ENCODE measurements at regions not wholly inside any gene's neighbourhood (a gene's known extent, or its start where the extent isn't known, plus 50 kb on each side); places are given as distances from the start of the nearest gene placed in this dataset.

DNA sequence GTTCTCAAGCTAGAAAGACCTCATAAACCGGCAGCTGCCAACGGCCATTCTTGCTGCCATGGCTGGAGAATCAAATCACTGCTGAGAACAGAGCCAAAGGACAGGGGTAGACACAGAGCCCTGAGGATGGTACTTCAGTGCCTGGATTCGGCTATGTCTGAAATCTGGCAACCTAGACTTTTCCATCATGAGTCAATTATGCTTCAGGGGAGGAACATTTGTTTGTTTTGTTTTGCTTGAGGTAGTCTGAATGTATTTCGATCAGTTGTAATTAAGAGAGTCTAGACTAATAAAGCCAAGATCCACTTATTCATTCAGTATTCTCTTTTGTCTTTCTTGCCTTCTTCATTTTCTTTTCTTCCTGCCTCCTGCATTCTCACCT lies 122.8 kb upstream of the SH3BP4 start:
- TF ChIP-seq, protein P1, sequence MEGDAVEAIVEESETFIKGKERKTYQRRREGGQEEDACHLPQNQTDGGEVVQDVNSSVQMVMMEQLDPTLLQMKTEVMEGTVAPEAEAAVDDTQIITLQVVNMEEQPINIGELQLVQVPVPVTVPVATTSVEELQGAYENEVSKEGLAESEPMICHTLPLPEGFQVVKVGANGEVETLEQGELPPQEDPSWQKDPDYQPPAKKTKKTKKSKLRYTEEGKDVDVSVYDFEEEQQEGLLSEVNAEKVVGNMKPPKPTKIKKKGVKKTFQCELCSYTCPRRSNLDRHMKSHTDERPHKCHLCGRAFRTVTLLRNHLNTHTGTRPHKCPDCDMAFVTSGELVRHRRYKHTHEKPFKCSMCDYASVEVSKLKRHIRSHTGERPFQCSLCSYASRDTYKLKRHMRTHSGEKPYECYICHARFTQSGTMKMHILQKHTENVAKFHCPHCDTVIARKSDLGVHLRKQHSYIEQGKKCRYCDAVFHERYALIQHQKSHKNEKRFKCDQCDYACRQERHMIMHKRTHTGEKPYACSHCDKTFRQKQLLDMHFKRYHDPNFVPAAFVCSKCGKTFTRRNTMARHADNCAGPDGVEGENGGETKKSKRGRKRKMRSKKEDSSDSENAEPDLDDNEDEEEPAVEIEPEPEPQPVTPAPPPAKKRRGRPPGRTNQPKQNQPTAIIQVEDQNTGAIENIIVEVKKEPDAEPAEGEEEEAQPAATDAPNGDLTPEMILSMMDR (IDR thresholded peaks at IDR 0.05; ENCODE audit: control extremely low read depth, extremely low read depth, low read depth, missing control alignments): no peak
- POLR2A ChIA-PET: no interaction called here
- no peak for DNase-seq (ENCODE audit: extremely low spot score)
- CTCF ChIA-PET: no interaction called here

DNA sequence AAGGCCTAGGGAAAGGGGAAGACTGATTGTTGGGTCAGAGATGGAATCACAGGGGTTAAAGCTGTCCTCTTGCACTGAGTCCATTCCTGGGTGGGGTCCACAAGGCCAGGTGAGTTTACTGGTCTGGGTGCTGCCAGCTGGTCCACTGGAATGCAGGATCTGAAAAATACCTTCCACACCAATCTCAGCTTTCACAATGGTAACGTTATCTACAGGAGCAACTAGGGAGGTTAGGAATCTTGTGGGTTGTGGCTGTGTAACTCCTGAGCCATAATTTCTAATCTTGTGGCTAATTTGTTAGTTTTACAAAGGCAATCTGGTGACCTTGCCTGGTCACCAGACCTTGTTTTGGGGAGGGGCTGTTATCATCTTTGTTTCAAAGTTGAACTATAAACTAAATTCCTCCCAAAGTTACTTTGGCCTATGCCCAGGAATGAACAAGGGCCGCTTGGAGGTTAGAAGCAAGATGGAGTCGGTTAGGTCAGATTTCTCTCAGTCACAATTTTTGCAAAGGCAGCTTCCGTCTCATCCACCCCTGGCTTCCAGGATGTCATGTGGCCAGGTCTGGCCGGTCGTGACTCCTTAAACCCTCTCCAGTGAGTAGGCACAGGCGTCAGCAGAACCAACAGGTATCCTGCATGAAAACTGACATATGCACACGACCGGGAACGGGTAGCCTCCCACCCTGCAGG lies 123.3 kb upstream of the SH3BP4 start:
- DNase-seq (ENCODE audit: extremely low spot score): no peak
- ChIA-PET CTCF (no interaction called here), POLR2A (no interaction called here)
- TF ChIP-seq, protein P1 (IDR thresholded peaks at IDR 0.05; ENCODE audit: control extremely low read depth, extremely low read depth, low read depth, missing control alignments): no peak

DNA sequence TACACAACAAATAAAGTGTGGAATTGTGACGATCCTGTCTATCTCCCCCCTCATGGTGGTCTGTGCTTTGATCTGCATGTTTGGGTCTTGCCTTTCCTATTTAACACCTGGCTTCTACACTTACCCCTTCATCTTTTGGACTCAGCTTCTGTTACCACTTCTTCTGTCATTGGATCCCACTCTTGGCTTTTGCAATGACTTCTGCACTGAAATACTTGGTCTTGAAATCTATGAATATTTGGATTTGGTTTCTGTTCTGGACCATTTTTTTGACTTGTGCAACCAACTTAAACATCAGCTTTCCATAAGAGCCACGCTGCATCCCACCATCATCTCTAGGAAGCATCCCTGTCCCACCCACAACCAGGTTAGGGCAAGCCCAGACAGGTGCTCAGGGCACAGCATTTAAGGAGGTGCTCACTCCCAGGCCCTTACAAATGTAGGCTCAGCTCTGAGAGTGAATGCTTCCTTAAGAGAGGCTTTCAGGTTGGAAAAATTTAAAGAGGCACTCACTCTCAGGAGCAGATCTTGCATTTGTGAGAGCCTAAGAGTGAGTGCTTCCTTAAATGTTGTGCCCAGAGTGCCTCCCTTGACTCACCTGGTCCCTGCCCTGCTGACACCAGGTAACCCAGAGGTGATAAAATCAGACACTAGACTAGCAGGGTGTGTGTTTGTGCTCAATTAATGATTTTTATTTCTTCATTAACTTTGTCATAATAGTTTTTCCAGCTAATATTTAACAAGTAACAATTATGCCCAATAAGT lies 124.5 kb upstream of the SH3BP4 start:
- CTCF ChIA-PET: no interaction called here
- DNase-seq (ENCODE audit: extremely low spot score): no peak

DNA sequence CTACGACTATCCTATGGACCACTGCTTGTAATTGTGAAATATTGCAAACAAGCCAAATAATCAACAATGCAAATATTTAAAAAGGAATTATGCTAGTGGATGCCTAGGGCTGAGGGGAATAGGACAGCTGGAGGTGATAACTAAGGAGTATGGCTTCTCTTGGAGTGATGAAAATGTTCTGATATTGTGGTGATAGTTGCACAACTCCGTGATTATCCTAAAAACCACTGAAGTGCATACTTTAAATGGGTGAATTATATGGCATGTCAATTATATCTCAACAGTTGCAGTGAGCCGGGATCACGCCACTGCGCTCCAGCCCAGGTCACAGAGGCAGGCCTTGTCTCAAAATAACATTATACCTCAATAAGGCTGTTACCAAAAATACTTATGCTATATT lies 125.1 kb upstream of the SH3BP4 start:
- DNase-seq (ENCODE audit: extremely low spot score): no peak
- CTCF ChIA-PET: no interaction called here
- POLR2A ChIA-PET: no interaction called here
- TF ChIP-seq, protein P1 (IDR thresholded peaks at IDR 0.05; ENCODE audit: control extremely low read depth, extremely low read depth, low read depth, missing control alignments): no peak

More for the DNA sequence above, 124.5 kb upstream of the SH3BP4 start:
- POLR2A ChIA-PET: no interaction called here
- TF ChIP-seq, protein P1 (IDR thresholded peaks at IDR 0.05; ENCODE audit: control extremely low read depth, extremely low read depth, low read depth, missing control alignments): no peak

DNA sequence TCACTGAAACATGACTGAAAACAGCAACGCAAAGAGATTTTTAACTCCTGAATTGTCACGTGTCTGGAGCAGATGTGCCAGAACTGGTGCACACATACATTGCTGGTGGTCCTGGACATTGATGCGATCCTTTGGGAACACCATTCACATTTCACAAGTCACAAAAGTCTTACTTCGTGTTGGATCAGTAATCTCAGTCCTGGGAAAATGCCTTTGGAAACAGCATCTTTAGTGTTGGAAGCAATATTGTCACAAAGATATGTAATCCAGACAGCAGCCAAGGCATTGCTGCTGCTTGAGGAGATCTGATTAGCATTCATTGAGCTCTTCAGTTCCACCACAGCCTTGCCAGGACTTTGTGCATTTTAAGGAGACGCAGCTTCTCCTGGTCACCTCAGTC lies 126.2 kb upstream of the SH3BP4 start:
- CTCF ChIA-PET: interaction anchor here (0.8 kb wide), 1 partner anchor 17 kb away, joined by 3 read pairs; no protein-coding TSS in a partner anchor
- POLR2A ChIA-PET: no interaction called here
- TF ChIP-seq, protein P1 (IDR thresholded peaks at IDR 0.05; ENCODE audit: control extremely low read depth, extremely low read depth, low read depth, missing control alignments): no peak
- no peak for DNase-seq (ENCODE audit: extremely low spot score)

DNA sequence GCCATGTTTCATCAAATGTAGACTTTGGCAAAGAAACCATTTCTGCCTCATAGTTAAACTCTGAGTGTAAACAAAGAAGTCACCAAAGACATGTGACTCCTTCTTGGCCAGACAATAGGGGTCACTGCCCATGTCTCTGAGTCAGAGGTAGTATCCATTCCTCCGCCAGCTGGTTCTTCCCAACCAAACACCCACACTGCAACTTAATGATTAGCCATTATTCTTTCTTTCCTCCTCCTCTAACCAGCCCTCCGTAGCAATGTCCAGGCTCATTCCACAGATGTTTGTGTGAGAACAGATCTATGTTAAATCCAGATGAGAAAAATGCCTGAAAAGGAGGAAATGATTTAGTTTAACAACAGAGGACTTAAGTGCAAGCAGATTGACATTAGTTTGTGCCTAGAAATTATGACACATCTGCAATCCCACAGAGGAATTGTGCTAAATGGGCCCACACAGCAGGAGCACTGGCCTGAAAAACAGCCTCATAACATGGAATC lies 127.9 kb upstream of the SH3BP4 start:
- ChIA-PET POLR2A (no interaction called here), CTCF (no interaction called here)
- TF ChIP-seq, protein P1 (IDR thresholded peaks at IDR 0.05; ENCODE audit: control extremely low read depth, extremely low read depth, low read depth, missing control alignments): no peak
- no peak for DNase-seq (ENCODE audit: extremely low spot score)

Data from GM10248 (cell line).